ENCODE measurements at regions not wholly inside any gene's neighbourhood (a gene's known extent, or its start where the extent isn't known, plus 50 kb on each side); places are given as distances from the start of the nearest gene placed in this dataset.

DNA sequence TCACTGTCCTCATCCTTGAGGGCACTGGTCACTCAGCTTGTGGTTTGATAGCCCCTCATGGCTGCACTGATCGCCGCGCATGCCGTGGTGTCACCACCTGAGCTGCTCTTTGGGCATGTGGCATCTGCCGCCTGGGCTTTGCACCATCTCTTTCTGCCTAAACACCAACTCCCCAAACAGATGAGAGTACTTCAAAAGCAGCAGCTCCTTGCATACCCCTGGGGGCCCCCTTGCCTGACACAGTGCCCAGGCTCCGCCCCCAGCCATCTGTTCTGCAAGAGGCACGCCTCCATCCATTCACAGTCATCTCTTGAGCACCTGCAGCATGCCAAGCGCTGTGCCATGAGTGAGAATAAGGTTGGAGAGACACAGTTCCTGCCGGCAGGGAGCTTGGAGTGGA, 104.5 kb upstream of the B3GAT1 start:
- no peak for TF ChIP-seq POLR2A (IDR thresholded peaks at IDR 0.05)
- TF ChIP-seq, protein P1, sequence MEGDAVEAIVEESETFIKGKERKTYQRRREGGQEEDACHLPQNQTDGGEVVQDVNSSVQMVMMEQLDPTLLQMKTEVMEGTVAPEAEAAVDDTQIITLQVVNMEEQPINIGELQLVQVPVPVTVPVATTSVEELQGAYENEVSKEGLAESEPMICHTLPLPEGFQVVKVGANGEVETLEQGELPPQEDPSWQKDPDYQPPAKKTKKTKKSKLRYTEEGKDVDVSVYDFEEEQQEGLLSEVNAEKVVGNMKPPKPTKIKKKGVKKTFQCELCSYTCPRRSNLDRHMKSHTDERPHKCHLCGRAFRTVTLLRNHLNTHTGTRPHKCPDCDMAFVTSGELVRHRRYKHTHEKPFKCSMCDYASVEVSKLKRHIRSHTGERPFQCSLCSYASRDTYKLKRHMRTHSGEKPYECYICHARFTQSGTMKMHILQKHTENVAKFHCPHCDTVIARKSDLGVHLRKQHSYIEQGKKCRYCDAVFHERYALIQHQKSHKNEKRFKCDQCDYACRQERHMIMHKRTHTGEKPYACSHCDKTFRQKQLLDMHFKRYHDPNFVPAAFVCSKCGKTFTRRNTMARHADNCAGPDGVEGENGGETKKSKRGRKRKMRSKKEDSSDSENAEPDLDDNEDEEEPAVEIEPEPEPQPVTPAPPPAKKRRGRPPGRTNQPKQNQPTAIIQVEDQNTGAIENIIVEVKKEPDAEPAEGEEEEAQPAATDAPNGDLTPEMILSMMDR (IDR thresholded peaks at IDR 0.05): no peak

Measured in uterus (tissue), 2 donors.